Upper lobe of left lung (tissue), 6 donors: ENCODE measurements at regions not wholly inside any gene's neighbourhood (a gene's known extent, or its start where the extent isn't known, plus 50 kb on each side); places are given as distances from the start of the nearest gene placed in this dataset.

Experiments used
- ATAC-seq, 2 donors: fragments of 200-7000 bp; cut with Tn5 transposase; one replicate each; pipeline ENCODE4 v1.9.1; 2022; ENCODE audit warnings: mild to moderate bottlenecking in 2 of 2, moderate library complexity in 2 of 2; ENCODE audit not compliant: low FRiP score in 2 of 2
- DNase-seq, 2 donors: peaks; one replicate each; pipeline ENCODE4 v3.0.0-alpha.2; 2019 to 2020
- H3K27ac ChIP-seq, 4 donors: fragments of 200-600 bp; sonication (generic); one replicate each; pipeline ENCODE4 v1.5.1; 2016 to 2019
- H3K27me3 ChIP-seq, 4 donors: fragments of 200-600 bp; sonication (generic); one replicate each; pipeline ENCODE4 v1.5.1; 2017 to 2019
- H3K36me3 ChIP-seq, 4 donors: fragments of 200-600 bp; sonication (generic); one replicate each; pipeline ENCODE4 v1.5.1; 2016 to 2019
- H3K4me1 ChIP-seq, 4 donors: fragments of 200-600 bp; sonication (generic); one replicate each; pipeline ENCODE4 v1.5.1; 2018 to 2019
- H3K4me3 ChIP-seq, 4 donors: fragments of 200-600 bp; sonication (generic); one replicate each; pipeline ENCODE4 v1.5.1; 2017 to 2019; ENCODE audit warnings: mild to moderate bottlenecking in 2 of 4, moderate library complexity in 1 of 4
- H3K9me3 ChIP-seq, 4 donors: fragments of 200-600 bp; sonication (generic); one replicate each; pipeline ENCODE4 v1.5.1; 2018 to 2019
- EP300 ChIP-seq, 4 donors: sonication (generic); formaldehyde crosslinking; IDR thresholded peaks; one replicate each; pipeline ENCODE4 v1.5.1; 2017; ENCODE audit warnings: antibody characterized with exemption in 4 of 4, control low read depth in 2 of 4
- POLR2A ChIP-seq, 4 donors: fragments of 450-650 bp; IDR thresholded peaks; one replicate each; pipeline ENCODE4 v1.5.1; 2016 to 2017; ENCODE audit warnings: antibody characterized with exemption in 4 of 4, mild to moderate bottlenecking in 2 of 4
- POLR2AphosphoS5 ChIP-seq, 2 donors: sonication (generic); formaldehyde crosslinking; IDR thresholded peaks; one replicate each; pipeline ENCODE4 v1.5.1; 2017; ENCODE audit warnings: antibody characterized with exemption in 2 of 2
- WGBS, 2 donors: methylation state at CpG; one replicate each; pipeline ENCODE4 v1.1.5; 2017 to 2018; 5-methylcytosine and 5-hydroxymethylcytosine counted together
- TF ChIP-seq, protein P1 (sequence below), 6 experiments: fragments of 450-650 bp in 4 of 6; fragments of 200-600 bp in 2 of 6; sonication (generic) in 2 of 6; IDR thresholded peaks; one replicate each; pipeline ENCODE4 v1.5.1; 2016 to 2019; ENCODE audit warnings: antibody characterized with exemption in 6 of 6
- donor health status: DM: no; HTN: no; CAD: no; lungs with moderate emphysema.
- donor health status: DM: no; HTN: yes; CAD: no; lungs with severe emphysema.

DNA sequence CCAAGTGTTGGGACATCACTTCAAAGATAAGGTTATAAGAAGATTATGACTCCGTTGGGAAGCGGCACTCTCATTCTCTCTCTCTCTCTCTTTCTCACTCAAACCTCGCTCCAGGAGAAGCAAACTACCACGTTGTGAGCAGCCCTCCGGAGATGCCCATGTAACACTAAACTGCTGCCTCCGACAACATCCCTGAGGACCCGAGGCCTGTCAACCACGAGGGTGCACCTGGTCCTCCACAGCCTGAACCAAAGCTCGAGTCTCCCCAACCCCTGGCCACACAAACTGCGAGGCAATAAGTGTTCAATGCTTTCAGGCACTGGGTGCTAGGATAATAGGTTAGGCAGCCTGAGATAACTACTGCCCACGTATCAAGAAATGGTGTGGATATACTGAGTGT, 654.5 kb upstream of the ID2 start:
- 92 to 95% methylated on average over 9 to 11 of the region's 11 CpGs for WGBS, 2 donors
- DNase-seq (no peak), ATAC-seq (no peak)
- TF ChIP-seq POLR2A (IDR thresholded peaks at IDR 0.05) (no peak), POLR2AphosphoS5 (IDR thresholded peaks at IDR 0.05) (no peak), EP300 (IDR thresholded peaks at IDR 0.05) (no peak)
- TF ChIP-seq, protein P1, sequence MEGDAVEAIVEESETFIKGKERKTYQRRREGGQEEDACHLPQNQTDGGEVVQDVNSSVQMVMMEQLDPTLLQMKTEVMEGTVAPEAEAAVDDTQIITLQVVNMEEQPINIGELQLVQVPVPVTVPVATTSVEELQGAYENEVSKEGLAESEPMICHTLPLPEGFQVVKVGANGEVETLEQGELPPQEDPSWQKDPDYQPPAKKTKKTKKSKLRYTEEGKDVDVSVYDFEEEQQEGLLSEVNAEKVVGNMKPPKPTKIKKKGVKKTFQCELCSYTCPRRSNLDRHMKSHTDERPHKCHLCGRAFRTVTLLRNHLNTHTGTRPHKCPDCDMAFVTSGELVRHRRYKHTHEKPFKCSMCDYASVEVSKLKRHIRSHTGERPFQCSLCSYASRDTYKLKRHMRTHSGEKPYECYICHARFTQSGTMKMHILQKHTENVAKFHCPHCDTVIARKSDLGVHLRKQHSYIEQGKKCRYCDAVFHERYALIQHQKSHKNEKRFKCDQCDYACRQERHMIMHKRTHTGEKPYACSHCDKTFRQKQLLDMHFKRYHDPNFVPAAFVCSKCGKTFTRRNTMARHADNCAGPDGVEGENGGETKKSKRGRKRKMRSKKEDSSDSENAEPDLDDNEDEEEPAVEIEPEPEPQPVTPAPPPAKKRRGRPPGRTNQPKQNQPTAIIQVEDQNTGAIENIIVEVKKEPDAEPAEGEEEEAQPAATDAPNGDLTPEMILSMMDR (IDR thresholded peaks at IDR 0.05) = no peak
- Histone ChIP-seq H3K4me3 (no peak overlapping the region), H3K4me1 (no peaks in the 10 kb centered on the region), H3K36me3 (no peaks in the 10 kb centered on the region), H3K27me3 (no peaks in the 10 kb centered on the region), H3K27ac (no peak overlapping the region), H3K9me3 (no peaks in the 10 kb centered on the region)

DNA sequence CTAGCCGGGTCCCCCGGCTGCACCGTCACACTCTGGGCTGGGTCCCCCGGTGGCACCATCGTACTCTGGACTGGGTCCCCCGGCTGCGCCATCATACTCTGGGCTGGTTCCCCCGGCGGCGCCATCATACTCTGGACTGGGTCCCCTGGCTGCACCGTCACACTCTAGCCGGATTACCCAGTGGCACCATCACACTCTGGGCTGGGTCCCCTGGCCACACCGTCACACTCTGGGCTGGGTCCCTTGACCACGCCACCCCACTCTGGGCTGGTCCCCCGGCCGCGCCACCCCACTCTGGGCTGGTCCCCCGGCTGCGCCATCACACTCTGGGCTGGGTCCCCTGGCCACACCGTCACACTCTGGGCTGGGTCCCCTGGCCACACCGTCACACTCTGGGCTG, 653.8 kb upstream of the ID2 start:
- DNase-seq (peak in 1 of 2 donors; percentile 62), ATAC-seq (peak in 1 of 2 donors; percentile 15)
- TF ChIP-seq EP300 (IDR thresholded peaks at IDR 0.05) = no peak
- TF ChIP-seq, protein P1 (IDR thresholded peaks at IDR 0.05) = no peak
- TF ChIP-seq POLR2A (IDR thresholded peaks at IDR 0.05) = no peak
- TF ChIP-seq POLR2AphosphoS5 (IDR thresholded peaks at IDR 0.05) = no peak
- H3K36me3 ChIP-seq = no peaks in the 10 kb centered on the region
- no peaks in the 10 kb centered on the region for H3K27me3 ChIP-seq
- H3K4me1 ChIP-seq = no peaks in the 10 kb centered on the region
- no peak overlapping the region for H3K27ac ChIP-seq
- WGBS, 2 donors = 90 to 93% methylated on average over 11 to 21 of the region's 21 CpGs
- H3K9me3 ChIP-seq = no peaks in the 10 kb centered on the region
- H3K4me3 ChIP-seq = no peak overlapping the region

DNA sequence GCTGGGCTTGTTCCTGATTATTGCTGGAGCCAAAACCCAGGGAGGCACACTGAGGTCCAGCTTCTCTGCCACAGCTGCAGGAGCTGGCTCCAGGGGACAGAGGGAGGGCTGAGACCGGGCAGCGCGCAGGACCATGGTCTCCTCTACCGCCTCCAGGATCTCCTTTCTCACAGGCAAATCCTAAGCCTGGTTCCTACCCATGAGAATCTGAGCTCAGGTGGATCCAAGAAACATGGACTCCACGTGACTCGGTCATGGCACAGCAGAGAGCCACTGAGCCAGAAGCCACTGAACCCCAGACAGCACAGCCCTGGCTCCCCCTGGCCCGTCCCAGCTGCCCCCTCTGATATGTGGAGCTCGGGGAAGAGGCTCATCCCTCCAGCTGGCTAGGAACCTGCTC, 653.4 kb upstream of the ID2 start:
- Histone ChIP-seq H3K4me1 (no peaks in the 10 kb centered on the region), H3K27me3 (no peaks in the 10 kb centered on the region), H3K27ac (no peak overlapping the region), H3K9me3 (no peaks in the 10 kb centered on the region), H3K36me3 (no peaks in the 10 kb centered on the region), H3K4me3 (no peak overlapping the region)
- DNase-seq (peak in 1 of 2 donors; percentile 33), ATAC-seq (no peak)
- WGBS, 2 donors = 90 to 92% methylated on average over 5 to 8 of the region's 8 CpGs
- TF ChIP-seq POLR2A (IDR thresholded peaks at IDR 0.05) = no peak
- TF ChIP-seq, protein P1 (IDR thresholded peaks at IDR 0.05) = no peak
- TF ChIP-seq POLR2AphosphoS5 (IDR thresholded peaks at IDR 0.05) = no peak
- no peak for TF ChIP-seq EP300 (IDR thresholded peaks at IDR 0.05)

DNA sequence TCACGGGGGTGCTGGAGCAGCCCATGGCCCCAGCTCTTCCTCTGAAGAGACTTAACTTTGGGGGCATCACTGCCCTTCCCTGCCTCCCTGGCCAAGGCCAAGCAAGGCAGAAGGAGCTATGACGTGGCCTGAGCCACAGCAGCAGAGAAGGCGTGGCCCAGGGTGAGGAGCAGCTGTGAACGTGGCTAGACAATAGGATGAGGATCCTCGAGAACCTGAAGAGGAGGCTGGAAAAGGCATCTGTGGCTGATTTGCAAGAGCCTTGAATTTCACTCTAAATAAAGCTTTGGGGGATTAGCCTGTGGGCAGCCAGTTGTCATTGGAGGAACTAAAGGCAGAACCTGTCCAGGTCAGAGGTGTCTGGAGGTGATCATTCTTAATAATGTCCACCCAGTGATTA, 652.9 kb upstream of the ID2 start:
- WGBS, 2 donors = 82% methylated on average over 4 to 5 of the region's 5 CpGs
- no peak overlapping the region for H3K27ac ChIP-seq
- H3K4me3 ChIP-seq = no peak overlapping the region
- DNase-seq (no peak), ATAC-seq (no peak)
- TF ChIP-seq POLR2AphosphoS5 (IDR thresholded peaks at IDR 0.05) (no peak), EP300 (IDR thresholded peaks at IDR 0.05) (no peak), POLR2A (IDR thresholded peaks at IDR 0.05) (no peak)
- TF ChIP-seq, protein P1 (IDR thresholded peaks at IDR 0.05) = no peak
- no peaks in the 10 kb centered on the region for H3K4me1 ChIP-seq
- no peaks in the 10 kb centered on the region for H3K9me3 ChIP-seq
- H3K36me3 ChIP-seq = no peaks in the 10 kb centered on the region
- no peaks in the 10 kb centered on the region for H3K27me3 ChIP-seq

DNA sequence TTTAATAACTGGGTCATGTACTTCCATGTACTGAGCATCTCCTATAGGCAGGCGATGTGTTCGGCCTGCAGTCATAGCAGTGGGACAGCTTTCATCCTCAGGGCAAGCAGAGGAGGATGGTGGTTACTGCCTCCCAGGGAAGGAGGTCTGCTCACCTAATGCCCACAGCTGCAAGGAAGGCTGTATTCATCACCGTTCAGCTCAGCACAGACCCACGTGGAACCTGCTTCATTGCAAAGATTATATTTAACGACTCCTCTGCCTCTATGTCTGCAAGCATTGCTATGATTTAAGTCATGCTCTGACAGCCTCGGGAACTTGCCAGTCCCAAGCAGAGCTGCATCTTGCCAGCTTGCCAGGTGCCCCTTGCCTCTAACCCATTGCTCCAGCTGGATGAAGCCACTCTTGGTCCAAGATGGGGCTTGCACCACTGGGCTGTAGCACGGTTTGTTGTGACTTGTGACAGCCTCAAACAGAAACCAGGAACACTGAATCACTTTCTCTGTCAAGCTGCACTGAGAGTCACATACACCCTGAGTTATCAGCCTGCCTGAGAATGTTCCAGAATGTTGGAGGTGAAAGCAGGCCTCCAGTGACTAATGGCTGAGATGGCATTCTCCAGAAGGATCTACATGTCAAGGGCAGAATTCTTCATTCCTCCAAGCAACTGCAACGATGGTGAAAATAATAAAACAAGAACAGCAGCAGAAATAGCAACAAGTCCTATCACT, 651.1 kb upstream of the ID2 start:
- no peak for DNase-seq
- no peak overlapping the region for H3K27ac ChIP-seq
- TF ChIP-seq POLR2AphosphoS5 (IDR thresholded peaks at IDR 0.05) = no peak
- TF ChIP-seq EP300 (IDR thresholded peaks at IDR 0.05) = no peak
- TF ChIP-seq, protein P1 (IDR thresholded peaks at IDR 0.05) = no peak
- TF ChIP-seq POLR2A (IDR thresholded peaks at IDR 0.05) = no peak
- 77 to 82% methylated on average over 7 to 8 of the region's 8 CpGs for WGBS, 2 donors
- no peak for ATAC-seq
- no peaks in the 10 kb centered on the region for H3K36me3 ChIP-seq
- no peaks in the 10 kb centered on the region for H3K9me3 ChIP-seq
- no peaks in the 10 kb centered on the region for H3K4me1 ChIP-seq
- no peak overlapping the region for H3K4me3 ChIP-seq
- H3K27me3 ChIP-seq = no peaks in the 10 kb centered on the region
